GM12875 (cell line): ENCODE measurements at regions not wholly inside any gene's neighbourhood (a gene's known extent, or its start where the extent isn't known, plus 50 kb on each side); places are given as distances from the start of the nearest gene placed in this dataset.
"Not testable (repeated sequence)": the region's sequence is repeated elsewhere in the genome, so short reads cannot be mapped to it uniquely, and the experiment has no call there.

Experiments used
- H3K4me3 ChIP-seq: one replicate; pipeline ENCODE4 v1.5.1; 2011; ENCODE audit warnings: low read depth, low read length, control low read depth
- TF ChIP-seq, protein P1 (sequence below): IDR thresholded peaks from 2 replicates; pipeline ENCODE4 v1.5.1; 2011; ENCODE audit warnings: low read depth, mild to moderate bottlenecking, control low read depth, inconsistent platforms, low read length, moderate library complexity, borderline replicate concordance; ENCODE audit not compliant: insufficient read depth

DNA sequence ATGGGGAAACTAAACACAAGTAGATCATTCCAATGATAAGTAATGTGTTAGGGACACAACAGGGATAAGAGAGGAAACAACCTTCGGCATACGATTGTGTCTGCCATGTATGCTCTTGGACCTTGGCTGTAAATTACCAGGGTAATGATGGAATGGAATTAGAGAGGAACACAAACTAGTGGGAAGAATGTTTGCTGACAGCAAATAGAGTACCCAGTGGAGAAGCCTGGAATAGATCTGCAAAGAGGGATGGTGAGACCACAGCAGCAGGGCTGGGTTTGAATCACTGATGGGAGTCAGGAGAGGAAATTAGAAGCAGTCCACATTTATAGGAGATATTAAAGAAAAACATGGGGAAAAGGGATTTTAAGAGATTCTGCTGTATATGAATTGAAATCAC is 172.8 kb downstream of the LRIG3 start:
- TF ChIP-seq, protein P1, sequence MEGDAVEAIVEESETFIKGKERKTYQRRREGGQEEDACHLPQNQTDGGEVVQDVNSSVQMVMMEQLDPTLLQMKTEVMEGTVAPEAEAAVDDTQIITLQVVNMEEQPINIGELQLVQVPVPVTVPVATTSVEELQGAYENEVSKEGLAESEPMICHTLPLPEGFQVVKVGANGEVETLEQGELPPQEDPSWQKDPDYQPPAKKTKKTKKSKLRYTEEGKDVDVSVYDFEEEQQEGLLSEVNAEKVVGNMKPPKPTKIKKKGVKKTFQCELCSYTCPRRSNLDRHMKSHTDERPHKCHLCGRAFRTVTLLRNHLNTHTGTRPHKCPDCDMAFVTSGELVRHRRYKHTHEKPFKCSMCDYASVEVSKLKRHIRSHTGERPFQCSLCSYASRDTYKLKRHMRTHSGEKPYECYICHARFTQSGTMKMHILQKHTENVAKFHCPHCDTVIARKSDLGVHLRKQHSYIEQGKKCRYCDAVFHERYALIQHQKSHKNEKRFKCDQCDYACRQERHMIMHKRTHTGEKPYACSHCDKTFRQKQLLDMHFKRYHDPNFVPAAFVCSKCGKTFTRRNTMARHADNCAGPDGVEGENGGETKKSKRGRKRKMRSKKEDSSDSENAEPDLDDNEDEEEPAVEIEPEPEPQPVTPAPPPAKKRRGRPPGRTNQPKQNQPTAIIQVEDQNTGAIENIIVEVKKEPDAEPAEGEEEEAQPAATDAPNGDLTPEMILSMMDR, result no peak
- H3K4me3 ChIP-seq, result no peak overlapping the region

DNA sequence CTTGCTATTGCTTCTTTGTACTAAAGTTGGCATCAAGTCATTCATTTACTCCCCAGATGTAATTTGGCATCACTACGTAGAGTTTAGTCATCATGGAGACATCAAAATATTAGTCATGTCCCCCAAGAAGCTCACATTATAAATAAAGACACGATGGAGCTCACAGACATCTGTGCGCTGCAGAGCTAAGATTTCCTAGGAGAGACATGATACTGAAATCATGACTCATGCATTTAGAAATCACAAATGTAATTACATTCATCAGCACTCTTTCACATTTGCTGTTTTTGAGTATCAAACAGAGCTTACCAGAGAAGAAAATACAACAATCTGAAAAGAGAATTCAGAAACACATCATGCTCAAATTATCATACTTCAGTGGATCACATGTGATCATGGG is 169.8 kb downstream of the LRIG3 start:
- H3K4me3 ChIP-seq, result no peak overlapping the region
- TF ChIP-seq, protein P1, result no peak

DNA sequence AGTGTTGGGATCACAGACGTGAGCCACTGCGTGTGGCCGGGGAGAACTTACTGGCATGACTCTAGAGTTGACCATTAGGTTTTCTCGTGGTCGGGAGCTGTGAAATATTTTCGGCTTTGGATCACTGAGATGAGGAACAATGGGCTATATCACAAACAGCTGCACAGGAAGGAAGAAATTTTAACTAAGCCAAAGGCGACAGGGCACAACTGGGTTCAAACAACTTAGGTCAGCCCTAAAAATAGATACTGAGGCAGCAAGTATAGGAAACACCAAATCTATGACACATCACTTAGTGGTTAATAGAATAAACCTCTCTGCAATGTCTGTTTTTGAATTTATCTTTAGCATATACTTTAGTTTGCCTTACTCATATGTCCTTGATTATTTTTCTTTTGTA is 162.9 kb downstream of the LRIG3 start:
- TF ChIP-seq, protein P1, result no peak
- H3K4me3 ChIP-seq, result no peak overlapping the region

DNA sequence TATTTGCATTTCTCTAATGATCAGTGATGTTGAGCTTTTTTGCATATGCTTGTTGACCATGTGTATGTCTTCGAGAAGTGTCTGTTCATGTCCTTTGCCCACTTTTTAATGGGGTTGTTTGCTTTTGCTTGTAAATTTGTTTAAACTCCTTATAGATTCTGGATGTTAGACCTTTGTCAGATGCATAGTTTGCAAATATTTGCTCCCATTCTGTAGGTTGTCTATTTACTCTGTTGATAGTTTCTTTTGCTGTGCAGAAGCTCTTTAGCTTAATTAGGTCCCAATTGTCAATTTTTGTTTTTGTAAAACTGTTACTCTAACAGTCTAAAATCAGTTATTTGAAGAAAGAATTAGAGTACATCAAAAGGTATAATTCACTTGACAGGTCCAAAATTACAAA is 160.6 kb downstream of the LRIG3 start:
- not testable (repeated sequence) for H3K4me3 ChIP-seq

DNA sequence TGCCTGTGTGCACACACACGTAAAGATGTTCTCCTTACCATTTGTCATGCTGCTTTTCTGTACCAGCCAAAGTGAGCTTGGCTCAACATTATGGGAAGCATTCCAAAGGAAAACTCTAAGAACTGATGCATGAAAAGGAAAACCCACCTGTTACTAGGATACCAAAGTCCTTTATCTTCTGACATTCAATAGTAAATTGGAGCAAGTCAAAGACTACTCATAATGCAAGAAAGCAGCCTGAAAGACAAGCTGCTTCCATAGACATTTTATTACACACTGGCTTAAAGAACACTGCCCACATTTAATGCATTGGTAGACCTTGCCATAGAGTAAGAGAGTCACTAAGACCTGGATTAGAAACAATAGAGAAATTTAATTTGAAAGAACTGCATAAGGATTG is 159.0 kb downstream of the LRIG3 start:
- H3K4me3 ChIP-seq, result no peak overlapping the region
- TF ChIP-seq, protein P1, result no peak

DNA sequence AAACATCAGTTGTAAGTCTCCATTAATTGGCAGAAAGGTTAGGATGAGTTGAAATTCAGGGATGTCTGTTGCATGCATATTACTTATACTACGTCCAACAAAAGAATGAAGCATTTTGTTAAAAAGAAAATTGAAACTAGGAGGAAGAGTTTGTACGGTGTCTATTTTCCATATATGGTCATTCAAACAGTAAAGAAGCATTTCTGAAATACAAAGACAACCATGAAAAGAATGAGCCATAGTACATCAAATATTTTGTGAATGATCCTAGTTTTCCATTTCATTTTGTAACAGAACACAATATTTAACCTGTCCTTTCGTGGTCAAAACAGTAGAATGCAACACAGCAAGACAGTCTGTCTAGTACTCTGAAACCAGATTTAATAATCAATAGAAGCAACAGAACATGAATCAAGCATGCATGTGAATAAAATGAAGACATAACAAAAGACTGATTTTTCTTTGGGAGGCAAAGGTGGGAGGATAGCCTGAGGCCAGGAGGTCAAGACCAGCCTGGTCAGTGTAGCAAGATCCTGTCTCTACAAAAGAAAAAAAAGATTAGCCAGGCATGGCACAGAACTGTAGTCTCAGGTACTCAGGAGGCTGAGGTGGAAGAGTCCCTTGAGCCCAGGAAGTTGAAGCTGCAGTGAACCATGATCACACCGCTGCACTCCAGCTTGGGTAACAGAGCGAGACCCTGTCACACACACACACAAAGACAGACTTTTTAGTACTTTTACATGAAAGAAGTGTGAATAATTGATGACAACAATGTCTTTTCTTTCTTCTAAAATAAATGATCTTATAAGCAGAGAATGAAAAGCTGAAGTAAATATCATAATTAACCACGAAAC is 156.0 kb downstream of the LRIG3 start:
- TF ChIP-seq, protein P1, result no peak
- no peak overlapping the region for H3K4me3 ChIP-seq

DNA sequence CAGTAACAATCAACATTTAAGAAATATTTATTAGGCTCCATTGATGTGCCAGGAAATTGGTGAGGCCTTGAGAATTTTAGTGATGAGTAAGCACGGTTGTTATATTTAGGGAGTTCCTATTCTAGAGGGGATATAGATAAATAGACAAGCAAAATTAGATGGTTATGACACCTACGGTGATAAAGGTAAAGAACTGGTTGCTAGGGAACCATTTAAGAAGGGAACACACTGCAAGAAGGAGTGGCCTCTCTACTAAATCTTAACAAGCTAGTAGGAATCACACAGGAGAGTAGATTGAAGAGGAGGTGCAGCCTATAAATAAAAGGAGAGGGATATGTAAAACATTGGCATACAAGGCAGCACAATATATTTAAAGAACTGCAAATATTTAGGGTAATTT is 155.2 kb downstream of the LRIG3 start:
- TF ChIP-seq, protein P1, result no peak
- H3K4me3 ChIP-seq, result no peak overlapping the region
